Astrocyte of the cerebellum (primary cell): ENCODE measurements at regions not wholly inside any gene's neighbourhood (a gene's known extent, or its start where the extent isn't known, plus 50 kb on each side); places are given as distances from the start of the nearest gene placed in this dataset.
"Not testable (repeated sequence)": the region's sequence is repeated elsewhere in the genome, so short reads cannot be mapped to it uniquely, and the experiment has no call there.

Source experiments
- DNase-seq: peaks from one replicate; pipeline ENCODE4 v3.0.0-alpha.2; 2011; ENCODE audit warnings: low read depth
- H3K4me3 ChIP-seq: 2 replicates; pipeline ENCODE4 v1.5.1; 2011; ENCODE audit warnings: mild to moderate bottlenecking, low read depth, low read length, moderate library complexity
- in situ Hi-C: cut with HindIII; loops from 2 replicates; pipeline ENCODE4 v1.10.0; 2017; ENCODE audit warnings: low sequenced_read_pairs
- TF ChIP-seq, protein P1 (sequence below): IDR thresholded peaks from 2 replicates; pipeline ENCODE4 v1.5.1; 2012; ENCODE audit warnings: low read length, low read depth, moderate library complexity, mild to moderate bottlenecking; ENCODE audit errors: missing control alignments

DNA sequence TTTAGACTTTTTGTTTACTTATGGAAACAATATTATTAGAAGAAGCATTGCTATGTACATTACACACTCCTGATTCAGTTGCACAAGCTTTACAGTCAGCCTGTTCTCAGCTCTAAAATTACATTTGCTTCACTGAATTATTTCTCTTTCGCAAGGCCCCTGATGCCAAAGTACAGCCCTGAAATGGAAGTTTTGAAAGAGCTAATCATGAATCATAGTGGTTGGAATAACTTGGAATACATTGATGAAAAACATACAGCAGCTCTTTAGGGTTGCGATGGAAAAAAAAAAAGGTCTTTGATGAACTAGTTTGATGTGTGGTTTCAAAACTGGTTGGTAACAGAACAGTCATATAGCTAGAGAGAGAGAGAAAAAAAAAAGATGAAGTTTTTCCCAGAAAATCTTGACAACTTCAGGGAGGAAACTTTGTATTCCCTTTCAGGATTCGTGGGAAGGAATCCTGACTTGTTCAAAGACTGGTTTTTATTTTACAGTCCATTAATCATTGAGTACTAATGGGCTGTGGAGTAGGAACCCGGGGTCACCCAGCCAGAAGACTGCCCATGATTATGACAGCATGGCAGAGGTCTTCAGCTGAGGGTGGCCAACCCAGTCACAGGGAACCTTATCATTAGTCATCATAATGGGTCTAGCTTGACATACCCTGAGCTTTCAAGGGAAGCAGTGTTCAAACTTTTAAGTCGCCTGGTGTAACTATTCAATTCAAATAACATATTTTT is 460.1 kb downstream of the NAV3 start:
- H3K4me3 ChIP-seq = no peak overlapping the region
- in situ Hi-C loops = no loop called here
- TF ChIP-seq, protein P1, sequence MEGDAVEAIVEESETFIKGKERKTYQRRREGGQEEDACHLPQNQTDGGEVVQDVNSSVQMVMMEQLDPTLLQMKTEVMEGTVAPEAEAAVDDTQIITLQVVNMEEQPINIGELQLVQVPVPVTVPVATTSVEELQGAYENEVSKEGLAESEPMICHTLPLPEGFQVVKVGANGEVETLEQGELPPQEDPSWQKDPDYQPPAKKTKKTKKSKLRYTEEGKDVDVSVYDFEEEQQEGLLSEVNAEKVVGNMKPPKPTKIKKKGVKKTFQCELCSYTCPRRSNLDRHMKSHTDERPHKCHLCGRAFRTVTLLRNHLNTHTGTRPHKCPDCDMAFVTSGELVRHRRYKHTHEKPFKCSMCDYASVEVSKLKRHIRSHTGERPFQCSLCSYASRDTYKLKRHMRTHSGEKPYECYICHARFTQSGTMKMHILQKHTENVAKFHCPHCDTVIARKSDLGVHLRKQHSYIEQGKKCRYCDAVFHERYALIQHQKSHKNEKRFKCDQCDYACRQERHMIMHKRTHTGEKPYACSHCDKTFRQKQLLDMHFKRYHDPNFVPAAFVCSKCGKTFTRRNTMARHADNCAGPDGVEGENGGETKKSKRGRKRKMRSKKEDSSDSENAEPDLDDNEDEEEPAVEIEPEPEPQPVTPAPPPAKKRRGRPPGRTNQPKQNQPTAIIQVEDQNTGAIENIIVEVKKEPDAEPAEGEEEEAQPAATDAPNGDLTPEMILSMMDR = no peak
- DNase-seq = peak; percentile 27

GRCh38 chr12:78293059-78293686 is 462.5 kb downstream of the NAV3 start:
- in situ Hi-C loops = no loop called here
- no peak for DNase-seq
- H3K4me3 ChIP-seq = no peak overlapping the region
- TF ChIP-seq, protein P1 = no peak

DNA sequence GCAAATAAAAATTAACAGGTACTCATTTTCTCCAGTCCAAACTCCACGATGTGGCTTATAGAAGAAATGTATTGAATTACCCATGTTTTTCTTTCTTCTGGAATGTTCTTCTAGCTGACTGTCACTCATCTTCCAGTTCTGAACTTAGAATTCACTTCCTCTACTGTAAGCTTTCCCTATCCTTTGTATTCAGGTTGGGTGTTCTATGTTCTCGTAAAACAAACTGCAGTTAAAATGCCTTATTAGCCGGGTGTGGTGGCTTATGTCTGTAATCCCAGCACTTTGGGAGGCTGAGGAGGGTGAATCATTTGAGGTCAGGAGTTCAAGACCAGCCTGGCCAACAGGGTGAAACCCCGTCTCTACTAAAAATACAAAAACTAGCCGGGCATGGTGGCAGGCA is 470.6 kb downstream of the NAV3 start:
- in situ Hi-C loops, H3K4me3 ChIP-seq, DNase-seq: not testable (repeated sequence)

- no peak overlapping the region for H3K4me3 ChIP-seq
- TF ChIP-seq, protein P1 = no peak
- DNase-seq = no peak
- in situ Hi-C loops = no loop called here
Observed at GRCh38 chr12:78305808-78306207, 475.1 kb downstream of the NAV3 start.

DNA sequence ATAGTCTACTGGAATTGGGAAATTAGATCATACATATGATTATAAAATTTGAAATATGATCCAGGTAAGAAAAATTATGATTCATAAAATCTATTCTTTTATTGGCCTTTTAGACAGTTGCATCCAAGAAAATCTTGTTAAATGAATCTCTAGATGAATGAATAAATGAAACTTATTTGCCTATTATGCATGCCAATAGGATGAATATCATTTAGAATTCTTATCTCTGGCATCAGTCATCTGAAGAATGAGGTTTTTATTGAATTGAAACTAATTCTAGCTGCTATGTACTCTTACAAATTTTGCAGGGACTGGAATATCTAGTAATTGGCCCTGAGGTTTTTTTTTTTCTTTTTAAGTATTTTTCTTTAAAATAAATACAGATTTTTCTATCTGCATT is 475.5 kb downstream of the NAV3 start:
- TF ChIP-seq, protein P1 = no peak
- no peak for DNase-seq
- in situ Hi-C loops = no loop called here
- no peak overlapping the region for H3K4me3 ChIP-seq

- in situ Hi-C loops = no loop called here
- no peak overlapping the region for H3K4me3 ChIP-seq
- TF ChIP-seq, protein P1 = no peak
- no peak for DNase-seq
Observed at GRCh38 chr12:78308701-78309100, 478.0 kb downstream of the NAV3 start.

GRCh38 chr12:78315028-78315427 is 484.3 kb downstream of the NAV3 start:
- no peak for DNase-seq
- in situ Hi-C loops = no loop called here
- H3K4me3 ChIP-seq = no peak overlapping the region
- TF ChIP-seq, protein P1 = no peak
